Effector memory CD4-positive, alpha-beta T cell (primary cell): ENCODE measurements at regions not wholly inside any gene's neighbourhood (a gene's known extent, or its start where the extent isn't known, plus 50 kb on each side); places are given as distances from the start of the nearest gene placed in this dataset.

Source experiments
- DNase-seq, 3 donors: peaks; one replicate each; pipeline ENCODE4 v3.0.0-alpha.2; 2020
- H3K27ac ChIP-seq: 2 replicates; pipeline ENCODE4 v1.7.0; 2013; ENCODE audit warnings: mild to moderate bottlenecking, low read length, moderate library complexity; ENCODE audit not compliant: insufficient read depth, poor library complexity, severe bottlenecking
- H3K27me3 ChIP-seq: replicated peaks from 2 replicates; pipeline ENCODE4 v1.7.0; 2013; ENCODE audit warnings: mild to moderate bottlenecking, low read length; ENCODE audit not compliant: insufficient read depth, control insufficient read depth, poor library complexity, severe bottlenecking
- H3K36me3 ChIP-seq: 2 replicates; pipeline ENCODE4 v1.7.0; 2013; ENCODE audit warnings: mild to moderate bottlenecking, low read length, moderate library complexity; ENCODE audit not compliant: control insufficient read depth, insufficient read depth
- H3K4me1 ChIP-seq: 2 replicates; pipeline ENCODE4 v1.7.0; 2013; ENCODE audit warnings: low read length, mild to moderate bottlenecking; ENCODE audit not compliant: control insufficient read depth, insufficient read depth, poor library complexity, severe bottlenecking
- H3K4me3 ChIP-seq: 2 replicates; pipeline ENCODE4 v1.7.0; 2013; ENCODE audit warnings: low read length, low read depth, mild to moderate bottlenecking; ENCODE audit not compliant: insufficient read depth, poor library complexity, severe bottlenecking
- H3K9me3 ChIP-seq: 2 replicates; pipeline ENCODE4 v1.7.0; 2013; ENCODE audit warnings: mild to moderate bottlenecking, low read length, moderate library complexity; ENCODE audit not compliant: control insufficient read depth

- Histone ChIP-seq H3K27ac (no peak overlapping the region), H3K27me3 (no peaks in the 10 kb centered on the region), H3K36me3 (no peaks in the 10 kb centered on the region), H3K9me3 (no peaks in the 10 kb centered on the region), H3K4me3 (no peak overlapping the region), H3K4me1 (no peaks in the 10 kb centered on the region)
- no peak for DNase-seq
Measured at GRCh38 chr20:57022306-57022705, 244.1 kb downstream of the BMP7 start.

DNA sequence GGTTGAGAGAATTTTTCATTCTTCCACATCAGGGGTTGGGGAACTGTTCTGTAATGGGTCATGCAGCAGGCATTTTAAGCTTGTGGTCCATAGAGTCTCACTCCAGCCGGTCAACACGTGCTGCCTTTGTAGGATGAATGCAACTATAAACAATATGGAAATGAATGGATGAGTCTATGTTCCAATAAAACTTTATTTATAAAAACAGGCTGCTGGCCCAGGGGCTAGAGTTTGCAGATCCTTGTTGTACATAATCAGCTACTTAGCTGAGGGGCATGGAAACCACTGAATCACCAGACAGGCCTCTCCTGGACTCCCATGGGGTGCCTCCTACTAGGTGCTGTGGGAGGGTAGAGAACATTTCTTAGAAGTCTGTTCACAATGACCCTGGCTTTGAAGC, 243.4 kb downstream of the BMP7 start:
- H3K4me3 ChIP-seq: no peak overlapping the region
- no peaks in the 10 kb centered on the region for H3K27me3 ChIP-seq
- no peaks in the 10 kb centered on the region for H3K9me3 ChIP-seq
- no peak for DNase-seq
- H3K36me3 ChIP-seq: no peaks in the 10 kb centered on the region
- no peak overlapping the region for H3K27ac ChIP-seq
- H3K4me1 ChIP-seq: no peaks in the 10 kb centered on the region

DNA sequence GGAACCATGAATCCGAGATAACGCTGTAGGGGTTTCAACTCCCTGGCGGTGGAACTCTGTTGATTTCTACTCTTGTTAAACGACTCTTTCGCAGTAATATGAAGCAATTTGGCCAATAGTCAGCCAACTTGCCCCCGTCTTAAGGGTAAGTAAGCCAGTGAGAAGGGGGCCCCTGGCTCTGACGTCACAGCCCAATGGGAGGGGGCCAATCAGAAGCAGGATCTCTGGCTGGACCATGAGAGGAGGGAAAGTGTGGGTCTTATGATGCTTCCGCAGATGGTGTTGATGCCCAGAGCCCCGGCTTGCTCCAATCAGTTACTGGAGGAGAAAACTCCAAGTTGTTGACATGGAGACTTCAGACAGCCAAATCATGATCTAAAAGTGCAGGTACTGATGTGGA, 242.4 kb downstream of the BMP7 start:
- no peak for DNase-seq
- H3K27me3 ChIP-seq: no peaks in the 10 kb centered on the region
- H3K36me3 ChIP-seq: no peaks in the 10 kb centered on the region
- no peak overlapping the region for H3K27ac ChIP-seq
- H3K4me3 ChIP-seq: no peak overlapping the region
- H3K9me3 ChIP-seq: no peaks in the 10 kb centered on the region
- no peaks in the 10 kb centered on the region for H3K4me1 ChIP-seq

GRCh38 chr20:57024849-57025248, 241.6 kb downstream of the BMP7 start:
- H3K36me3 ChIP-seq: no peaks in the 10 kb centered on the region
- H3K4me3 ChIP-seq: no peak overlapping the region
- DNase-seq: no peak
- no peaks in the 10 kb centered on the region for H3K27me3 ChIP-seq
- no peaks in the 10 kb centered on the region for H3K9me3 ChIP-seq
- H3K4me1 ChIP-seq: no peaks in the 10 kb centered on the region
- H3K27ac ChIP-seq: no peak overlapping the region

DNA sequence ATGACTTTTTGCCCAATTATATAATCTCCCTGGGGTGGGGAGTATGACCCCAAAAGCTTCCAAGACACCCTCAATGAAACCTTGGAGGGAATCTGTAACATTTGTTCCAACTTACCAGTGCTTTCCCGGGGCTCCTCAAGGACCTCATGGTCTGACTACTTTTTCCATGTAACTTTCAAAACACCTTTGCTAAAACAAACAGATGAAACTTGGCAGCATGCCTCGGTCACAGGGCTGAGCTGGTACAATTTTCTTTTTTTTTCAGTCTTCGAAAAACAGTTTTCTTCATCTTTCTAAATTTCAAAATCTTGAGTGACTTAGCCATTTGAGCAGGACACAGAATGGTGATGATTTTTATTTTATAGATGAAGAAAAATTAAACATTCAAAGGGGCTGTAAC, 241.2 kb downstream of the BMP7 start:
- Histone ChIP-seq H3K27me3 (no peaks in the 10 kb centered on the region), H3K4me1 (no peaks in the 10 kb centered on the region), H3K4me3 (no peak overlapping the region), H3K9me3 (no peaks in the 10 kb centered on the region), H3K27ac (no peak overlapping the region), H3K36me3 (no peaks in the 10 kb centered on the region)
- no peak for DNase-seq

- no peaks in the 10 kb centered on the region for H3K27me3 ChIP-seq
- H3K27ac ChIP-seq: no peak overlapping the region
- no peak overlapping the region for H3K4me3 ChIP-seq
- DNase-seq: no peak
- H3K4me1 ChIP-seq: no peaks in the 10 kb centered on the region
- no peaks in the 10 kb centered on the region for H3K9me3 ChIP-seq
- no peaks in the 10 kb centered on the region for H3K36me3 ChIP-seq
Measured at GRCh38 chr20:57025666-57026224, 240.7 kb downstream of the BMP7 start.

GRCh38 chr20:57027777-57028176, 238.7 kb downstream of the BMP7 start:
- no peaks in the 10 kb centered on the region for H3K36me3 ChIP-seq
- H3K27me3 ChIP-seq: no peaks in the 10 kb centered on the region
- H3K9me3 ChIP-seq: no peaks in the 10 kb centered on the region
- no peak overlapping the region for H3K4me3 ChIP-seq
- no peak for DNase-seq
- H3K27ac ChIP-seq: no peak overlapping the region
- no peaks in the 10 kb centered on the region for H3K4me1 ChIP-seq

GRCh38 chr20:57030611-57031600, 235.5 kb downstream of the BMP7 start:
- H3K27ac ChIP-seq: no peak overlapping the region
- no peak overlapping the region for H3K4me3 ChIP-seq
- no peaks in the 10 kb centered on the region for H3K4me1 ChIP-seq
- no peaks in the 10 kb centered on the region for H3K9me3 ChIP-seq
- DNase-seq: no peak
- no peaks in the 10 kb centered on the region for H3K36me3 ChIP-seq
- no peaks in the 10 kb centered on the region for H3K27me3 ChIP-seq

- H3K27me3 ChIP-seq: no peaks in the 10 kb centered on the region
- H3K36me3 ChIP-seq: no peaks in the 10 kb centered on the region
- H3K4me3 ChIP-seq: no peak overlapping the region
- no peak for DNase-seq
- no peak overlapping the region for H3K27ac ChIP-seq
- no peaks in the 10 kb centered on the region for H3K9me3 ChIP-seq
- no peaks in the 10 kb centered on the region for H3K4me1 ChIP-seq
Measured at GRCh38 chr20:57031867-57032355, 234.5 kb downstream of the BMP7 start.

- H3K9me3 ChIP-seq: no peaks in the 10 kb centered on the region
- no peaks in the 10 kb centered on the region for H3K27me3 ChIP-seq
- H3K4me1 ChIP-seq: no peaks in the 10 kb centered on the region
- DNase-seq: no peak
- H3K36me3 ChIP-seq: no peaks in the 10 kb centered on the region
- H3K4me3 ChIP-seq: no peak overlapping the region
- H3K27ac ChIP-seq: no peak overlapping the region
Measured at GRCh38 chr20:57032847-57033246, 233.6 kb downstream of the BMP7 start.
